ENCODE measurements at regions not wholly inside any gene's neighbourhood (a gene's known extent, or its start where the extent isn't known, plus 50 kb on each side); places are given as distances from the start of the nearest gene placed in this dataset.

- no peak for TF ChIP-seq CTCF (IDR thresholded peaks at IDR 0.05; ENCODE audit: low read depth, low read length, missing control alignments)
- no peak for DNase-seq (ENCODE audit: low read depth)
- in situ Hi-C loops (cut with HindIII; ENCODE audit: low sequenced_read_pairs), result no loop called here
- no peak overlapping the region for H3K4me3 ChIP-seq (ENCODE audit: low read depth, low read length)
Measured at GRCh38 chr11:43602670-43603069, 77.9 kb upstream of the HSD17B12 start.

- in situ Hi-C loops (cut with HindIII; ENCODE audit: low sequenced_read_pairs), result no loop called here
- TF ChIP-seq CTCF (IDR thresholded peaks at IDR 0.05; ENCODE audit: low read depth, low read length, missing control alignments), result no peak
- no peak for DNase-seq (ENCODE audit: low read depth)
- H3K4me3 ChIP-seq (ENCODE audit: low read depth, low read length), result no peak overlapping the region
Measured at GRCh38 chr11:43614214-43614613, 66.3 kb upstream of the HSD17B12 start.

- no peak overlapping the region for H3K4me3 ChIP-seq (ENCODE audit: low read depth, low read length)
- in situ Hi-C loops (cut with HindIII; ENCODE audit: low sequenced_read_pairs), result loop anchor here (5.0 kb wide), 1 partner anchor 48 kb away; no protein-coding TSS in a partner anchor
- TF ChIP-seq CTCF (IDR thresholded peaks at IDR 0.05; ENCODE audit: low read depth, low read length, missing control alignments), result no peak
- DNase-seq (ENCODE audit: low read depth), result no peak
Measured at GRCh38 chr11:43619863-43620505, 60.6 kb upstream of the HSD17B12 start.

- no peak for DNase-seq (ENCODE audit: low read depth)
- no peak overlapping the region for H3K4me3 ChIP-seq (ENCODE audit: low read depth, low read length)
- TF ChIP-seq CTCF (IDR thresholded peaks at IDR 0.05; ENCODE audit: low read depth, low read length, missing control alignments), result no peak
- in situ Hi-C loops (cut with HindIII; ENCODE audit: low sequenced_read_pairs), result no loop called here
Measured at GRCh38 chr11:43626798-43627197, 53.7 kb upstream of the HSD17B12 start.
